Ovary (tissue), 3 donors: ENCODE measurements at regions not wholly inside any gene's neighbourhood (a gene's known extent, or its start where the extent isn't known, plus 50 kb on each side); places are given as distances from the start of the nearest gene placed in this dataset.

Experiments
- CTCF ChIP-seq, 3 donors: fragments of 450-650 bp in 2 of 3; fragments of 200-600 bp in 1 of 3; IDR thresholded peaks; one replicate each; pipeline versions ENCODE4 v1.5.1 to v1.8.0; 2016 to 2022; ENCODE audit warnings: antibody characterized with exemption in 3 of 3, mild to moderate bottlenecking in 1 of 3
- EP300 ChIP-seq: sonication (generic); formaldehyde crosslinking; IDR thresholded peaks from one replicate; pipeline ENCODE4 v1.6.1; 2017; ENCODE audit warnings: antibody characterized with exemption
- POLR2A ChIP-seq: fragments of 450-650 bp; IDR thresholded peaks from one replicate; pipeline ENCODE4 v1.6.1; 2017; ENCODE audit warnings: antibody characterized with exemption, mild to moderate bottlenecking, moderate library complexity
- donor health status: DM: no; HTN: no; CAD: no.

DNA sequence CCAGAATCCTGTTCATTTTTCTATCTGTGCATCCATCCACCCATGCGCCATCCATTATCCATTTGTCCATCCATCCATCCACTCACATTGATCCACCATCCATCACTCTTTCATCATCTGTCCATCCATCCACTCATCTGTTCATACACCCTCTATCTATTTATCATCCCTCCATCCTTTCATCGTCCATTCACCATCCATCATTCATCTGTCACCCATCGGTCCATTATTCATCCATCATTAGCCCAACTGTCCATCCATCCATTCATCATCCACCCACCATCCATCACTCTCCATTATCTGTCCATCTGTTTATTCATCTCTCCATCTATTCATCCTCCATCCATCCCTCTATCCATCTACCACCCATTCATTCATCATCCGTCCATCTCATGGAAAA is 125.7 kb upstream of the TMPRSS2 start:
- TF ChIP-seq POLR2A (no peak), CTCF (IDR thresholded peaks at IDR 0.05) (no peak), EP300 (no peak)
